Upper lobe of left lung (tissue), 6 donors: ENCODE measurements at regions not wholly inside any gene's neighbourhood (a gene's known extent, or its start where the extent isn't known, plus 50 kb on each side); places are given as distances from the start of the nearest gene placed in this dataset.

Experiments used
- ATAC-seq, 2 donors: fragments of 200-7000 bp; cut with Tn5 transposase; one replicate each; pipeline ENCODE4 v1.9.1; 2022; ENCODE audit warnings: mild to moderate bottlenecking in 2 of 2, moderate library complexity in 2 of 2; ENCODE audit not compliant: low FRiP score in 2 of 2
- DNase-seq, 2 donors: peaks; one replicate each; pipeline ENCODE4 v3.0.0-alpha.2; 2019 to 2020
- H3K27ac ChIP-seq, 4 donors: fragments of 200-600 bp; sonication (generic); one replicate each; pipeline ENCODE4 v1.5.1; 2016 to 2019
- H3K27me3 ChIP-seq, 4 donors: fragments of 200-600 bp; sonication (generic); one replicate each; pipeline ENCODE4 v1.5.1; 2017 to 2019
- H3K36me3 ChIP-seq, 4 donors: fragments of 200-600 bp; sonication (generic); one replicate each; pipeline ENCODE4 v1.5.1; 2016 to 2019
- H3K4me1 ChIP-seq, 4 donors: fragments of 200-600 bp; sonication (generic); one replicate each; pipeline ENCODE4 v1.5.1; 2018 to 2019
- H3K4me3 ChIP-seq, 4 donors: fragments of 200-600 bp; sonication (generic); one replicate each; pipeline ENCODE4 v1.5.1; 2017 to 2019; ENCODE audit warnings: mild to moderate bottlenecking in 2 of 4, moderate library complexity in 1 of 4
- H3K9me3 ChIP-seq, 4 donors: fragments of 200-600 bp; sonication (generic); one replicate each; pipeline ENCODE4 v1.5.1; 2018 to 2019
- EP300 ChIP-seq, 4 donors: sonication (generic); formaldehyde crosslinking; IDR thresholded peaks; one replicate each; pipeline ENCODE4 v1.5.1; 2017; ENCODE audit warnings: antibody characterized with exemption in 4 of 4, control low read depth in 2 of 4
- POLR2A ChIP-seq, 4 donors: fragments of 450-650 bp; IDR thresholded peaks; one replicate each; pipeline ENCODE4 v1.5.1; 2016 to 2017; ENCODE audit warnings: antibody characterized with exemption in 4 of 4, mild to moderate bottlenecking in 2 of 4
- POLR2AphosphoS5 ChIP-seq, 2 donors: sonication (generic); formaldehyde crosslinking; IDR thresholded peaks; one replicate each; pipeline ENCODE4 v1.5.1; 2017; ENCODE audit warnings: antibody characterized with exemption in 2 of 2
- WGBS, 2 donors: methylation state at CpG; one replicate each; pipeline ENCODE4 v1.1.5; 2017 to 2018; 5-methylcytosine and 5-hydroxymethylcytosine counted together
- TF ChIP-seq, protein P1 (sequence below), 6 experiments: fragments of 450-650 bp in 4 of 6; fragments of 200-600 bp in 2 of 6; sonication (generic) in 2 of 6; IDR thresholded peaks; one replicate each; pipeline ENCODE4 v1.5.1; 2016 to 2019; ENCODE audit warnings: antibody characterized with exemption in 6 of 6
- donor health status: DM: no; HTN: no; CAD: no; lungs with moderate emphysema.
- donor health status: DM: no; HTN: yes; CAD: no; lungs with severe emphysema.

DNA sequence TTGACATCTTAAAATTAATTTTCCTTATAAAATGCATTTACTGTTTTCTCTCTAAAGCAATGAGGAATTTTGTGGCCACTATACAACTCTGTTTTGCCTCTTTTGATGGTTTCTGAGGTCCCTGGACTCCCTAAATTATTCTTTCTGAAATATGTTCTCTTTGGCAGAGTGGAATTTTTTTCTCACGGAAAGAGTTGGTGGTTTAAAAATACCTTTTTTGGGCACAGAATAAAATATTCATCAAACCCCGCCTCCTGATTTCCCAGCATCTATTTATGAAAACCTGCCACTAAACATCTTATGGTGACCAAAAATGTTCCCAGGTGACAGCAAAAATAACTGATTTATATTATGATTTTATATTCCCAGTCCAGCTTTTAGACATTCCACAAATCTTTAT, 165.3 kb upstream of the SYT6 start:
- Histone ChIP-seq H3K36me3 (no peaks in the 10 kb centered on the region), H3K4me3 (no peak overlapping the region), H3K9me3 (no peaks in the 10 kb centered on the region), H3K27me3 (no peaks in the 10 kb centered on the region), H3K4me1 (no peaks in the 10 kb centered on the region), H3K27ac (no peak overlapping the region)
- ATAC-seq (no peak), DNase-seq (no peak)
- TF ChIP-seq POLR2A (IDR thresholded peaks at IDR 0.05) (no peak), POLR2AphosphoS5 (IDR thresholded peaks at IDR 0.05) (no peak), EP300 (IDR thresholded peaks at IDR 0.05) (no peak)
- TF ChIP-seq, protein P1, sequence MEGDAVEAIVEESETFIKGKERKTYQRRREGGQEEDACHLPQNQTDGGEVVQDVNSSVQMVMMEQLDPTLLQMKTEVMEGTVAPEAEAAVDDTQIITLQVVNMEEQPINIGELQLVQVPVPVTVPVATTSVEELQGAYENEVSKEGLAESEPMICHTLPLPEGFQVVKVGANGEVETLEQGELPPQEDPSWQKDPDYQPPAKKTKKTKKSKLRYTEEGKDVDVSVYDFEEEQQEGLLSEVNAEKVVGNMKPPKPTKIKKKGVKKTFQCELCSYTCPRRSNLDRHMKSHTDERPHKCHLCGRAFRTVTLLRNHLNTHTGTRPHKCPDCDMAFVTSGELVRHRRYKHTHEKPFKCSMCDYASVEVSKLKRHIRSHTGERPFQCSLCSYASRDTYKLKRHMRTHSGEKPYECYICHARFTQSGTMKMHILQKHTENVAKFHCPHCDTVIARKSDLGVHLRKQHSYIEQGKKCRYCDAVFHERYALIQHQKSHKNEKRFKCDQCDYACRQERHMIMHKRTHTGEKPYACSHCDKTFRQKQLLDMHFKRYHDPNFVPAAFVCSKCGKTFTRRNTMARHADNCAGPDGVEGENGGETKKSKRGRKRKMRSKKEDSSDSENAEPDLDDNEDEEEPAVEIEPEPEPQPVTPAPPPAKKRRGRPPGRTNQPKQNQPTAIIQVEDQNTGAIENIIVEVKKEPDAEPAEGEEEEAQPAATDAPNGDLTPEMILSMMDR (IDR thresholded peaks at IDR 0.05), result no peak
- 90 to 92% methylated on average over 2 of the region's 2 CpGs for WGBS, 2 donors

DNA sequence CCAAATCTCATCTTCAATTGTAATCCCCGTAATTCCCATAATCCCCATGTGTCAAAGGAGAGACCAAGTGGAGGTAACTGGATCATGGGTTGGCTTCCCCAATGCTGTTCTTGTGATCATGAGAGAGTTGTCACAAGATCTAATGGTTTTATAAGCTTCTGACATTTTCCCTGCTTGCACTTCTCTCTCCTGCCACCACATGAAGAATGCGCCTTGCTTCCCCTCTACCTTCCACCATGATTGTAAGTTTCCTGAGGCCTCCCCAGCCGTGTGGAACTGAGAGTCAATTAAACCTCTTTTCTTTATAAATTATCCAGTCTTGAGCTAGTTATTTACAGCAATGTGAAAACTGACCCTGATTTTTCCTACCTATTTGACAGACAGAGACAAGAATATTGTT, 162.5 kb upstream of the SYT6 start:
- H3K4me1 ChIP-seq, result no peaks in the 10 kb centered on the region
- 89 to 94% methylated on average over 3 of the region's 3 CpGs for WGBS, 2 donors
- no peaks in the 10 kb centered on the region for H3K9me3 ChIP-seq
- no peaks in the 10 kb centered on the region for H3K27me3 ChIP-seq
- TF ChIP-seq EP300 (IDR thresholded peaks at IDR 0.05), result no peak
- TF ChIP-seq POLR2A (IDR thresholded peaks at IDR 0.05), result no peak
- TF ChIP-seq, protein P1 (IDR thresholded peaks at IDR 0.05), result no peak
- TF ChIP-seq POLR2AphosphoS5 (IDR thresholded peaks at IDR 0.05), result no peak
- H3K27ac ChIP-seq, result no peak overlapping the region
- H3K4me3 ChIP-seq, result no peak overlapping the region
- ATAC-seq (no peak), DNase-seq (no peak)
- H3K36me3 ChIP-seq, result no peaks in the 10 kb centered on the region

DNA sequence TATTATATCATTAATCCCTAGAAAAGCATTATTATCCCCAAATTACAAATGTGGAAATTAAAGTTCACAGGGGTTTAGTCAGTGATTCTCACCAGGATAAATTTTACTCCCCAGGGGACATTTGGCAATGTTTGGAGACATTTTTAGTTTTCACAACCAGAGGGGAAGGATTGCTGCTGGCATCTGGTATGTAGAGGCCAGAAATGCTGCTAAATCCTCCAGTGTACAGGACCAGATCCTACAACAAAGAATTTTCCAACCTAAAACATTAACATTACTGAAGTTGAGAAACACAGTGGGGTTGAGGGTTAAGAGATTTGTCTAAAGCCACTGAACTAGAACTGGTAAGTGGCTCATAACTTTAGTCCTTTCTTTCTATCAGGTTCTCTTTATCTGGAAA, 162.0 kb upstream of the SYT6 start:
- no peaks in the 10 kb centered on the region for H3K9me3 ChIP-seq
- H3K36me3 ChIP-seq, result no peaks in the 10 kb centered on the region
- ATAC-seq (no peak), DNase-seq (no peak)
- no peaks in the 10 kb centered on the region for H3K27me3 ChIP-seq
- TF ChIP-seq POLR2AphosphoS5 (IDR thresholded peaks at IDR 0.05) (no peak), EP300 (IDR thresholded peaks at IDR 0.05) (no peak), POLR2A (IDR thresholded peaks at IDR 0.05) (no peak)
- TF ChIP-seq, protein P1 (IDR thresholded peaks at IDR 0.05), result no peak
- H3K4me3 ChIP-seq, result no peak overlapping the region
- H3K27ac ChIP-seq, result no peak overlapping the region
- no peaks in the 10 kb centered on the region for H3K4me1 ChIP-seq

DNA sequence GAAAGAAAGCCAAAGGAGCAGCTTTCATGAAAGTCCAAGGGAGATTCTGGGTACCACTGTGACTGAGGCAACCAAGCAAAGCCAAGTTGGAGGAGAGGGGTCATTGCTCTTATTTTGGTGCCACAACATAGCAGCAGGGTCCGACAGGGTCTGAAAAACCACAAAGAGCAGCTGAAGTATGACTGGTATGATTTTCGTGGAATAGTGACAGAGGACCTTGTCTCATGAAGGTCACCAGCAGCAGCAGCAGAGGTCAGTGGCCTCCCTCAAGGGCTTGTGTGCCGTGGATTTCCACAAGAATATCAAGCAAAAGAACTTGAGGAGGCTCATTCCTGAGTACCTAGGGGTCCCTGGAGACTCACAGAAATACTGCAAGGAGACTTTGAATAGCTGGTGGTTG, 160.9 kb upstream of the SYT6 start:
- no peaks in the 10 kb centered on the region for H3K9me3 ChIP-seq
- WGBS, 2 donors, result 79 to 88% methylated on average over 3 of the region's 3 CpGs
- ATAC-seq (no peak), DNase-seq (no peak)
- H3K27ac ChIP-seq, result no peak overlapping the region
- H3K4me3 ChIP-seq, result no peak overlapping the region
- TF ChIP-seq POLR2AphosphoS5 (IDR thresholded peaks at IDR 0.05) (no peak), EP300 (IDR thresholded peaks at IDR 0.05) (no peak), POLR2A (IDR thresholded peaks at IDR 0.05) (no peak)
- TF ChIP-seq, protein P1 (IDR thresholded peaks at IDR 0.05), result no peak
- H3K36me3 ChIP-seq, result no peaks in the 10 kb centered on the region
- H3K4me1 ChIP-seq, result no peaks in the 10 kb centered on the region
- H3K27me3 ChIP-seq, result no peaks in the 10 kb centered on the region

DNA sequence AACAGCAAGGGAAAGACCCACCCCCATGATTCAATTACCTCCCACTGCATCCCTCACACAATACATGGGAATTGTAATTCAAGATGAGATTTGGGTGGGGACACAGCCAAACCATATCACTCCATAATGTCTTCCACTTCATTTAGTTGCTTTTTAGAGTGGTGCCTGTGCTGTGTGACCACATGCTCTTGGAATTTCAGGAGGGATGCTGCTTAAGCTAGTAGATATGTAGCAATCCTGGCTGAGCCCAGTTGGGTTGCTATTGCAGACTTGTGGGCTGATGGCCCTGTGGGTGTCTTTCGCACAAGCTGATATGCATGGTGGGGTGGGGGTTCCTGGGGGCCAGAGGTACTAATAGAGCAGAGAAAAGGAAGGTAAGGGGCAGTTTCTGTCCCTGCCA, 160.4 kb upstream of the SYT6 start:
- H3K36me3 ChIP-seq, result no peaks in the 10 kb centered on the region
- no peaks in the 10 kb centered on the region for H3K9me3 ChIP-seq
- no peak overlapping the region for H3K27ac ChIP-seq
- no peak overlapping the region for H3K4me3 ChIP-seq
- DNase-seq (no peak), ATAC-seq (no peak)
- no peaks in the 10 kb centered on the region for H3K27me3 ChIP-seq
- 94 to 100% methylated on average over 1 of the region's 1 CpG for WGBS, 2 donors
- TF ChIP-seq POLR2A (IDR thresholded peaks at IDR 0.05), result no peak
- TF ChIP-seq POLR2AphosphoS5 (IDR thresholded peaks at IDR 0.05), result no peak
- TF ChIP-seq, protein P1 (IDR thresholded peaks at IDR 0.05), result no peak
- no peak for TF ChIP-seq EP300 (IDR thresholded peaks at IDR 0.05)
- no peaks in the 10 kb centered on the region for H3K4me1 ChIP-seq
